ENCODE measurements at regions not wholly inside any gene's neighbourhood (a gene's known extent, or its start where the extent isn't known, plus 50 kb on each side); places are given as distances from the start of the nearest gene placed in this dataset.

DNA sequence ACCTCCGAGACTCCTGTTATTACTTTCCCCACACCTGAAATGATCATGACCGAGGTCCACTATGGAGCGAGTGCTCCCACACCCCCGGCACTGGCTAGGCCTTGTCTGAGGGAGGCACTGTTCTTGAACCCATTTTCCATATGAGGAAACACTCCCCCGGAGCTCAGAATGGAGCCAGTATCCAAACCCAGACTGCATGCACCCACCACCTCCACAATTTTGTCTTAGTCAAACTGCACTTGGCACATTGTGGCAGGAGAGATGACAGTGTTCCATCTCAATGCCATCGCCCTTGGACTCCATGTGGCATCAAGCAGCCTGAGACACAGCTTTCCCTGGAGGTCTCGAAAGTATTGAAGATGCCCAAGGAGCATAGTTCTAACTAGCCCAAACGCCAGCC is 154.1 kb downstream of the NUP210 start:
- ATAC-seq = no peak
- CTCF ChIA-PET = no interaction called here

DNA sequence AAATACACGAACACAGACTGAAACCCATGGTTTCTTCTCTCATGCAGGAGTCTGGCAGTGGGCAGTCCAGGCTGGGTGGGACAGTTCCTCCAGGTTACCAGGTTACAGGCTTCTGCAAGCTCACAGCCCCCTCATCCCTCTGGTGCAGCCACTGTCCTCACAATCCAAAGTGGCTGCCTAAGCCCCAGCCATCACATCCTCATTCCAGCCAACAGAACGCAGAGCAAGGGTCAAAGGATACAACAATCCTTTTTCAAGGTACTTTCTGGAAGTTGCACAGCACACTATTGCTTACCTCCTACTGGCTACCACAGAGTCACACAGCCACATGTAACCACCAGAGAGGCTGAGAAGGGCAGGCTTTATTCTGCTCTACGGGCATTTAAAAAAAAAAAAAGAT is 154.6 kb downstream of the NUP210 start:
- H3K27ac Mint-ChIP-seq = no peak overlapping the region
- H3K36me3 Mint-ChIP-seq = no peaks in the 10 kb centered on the region
- CTCF ChIA-PET = no interaction called here
- H3K9me3 Mint-ChIP-seq (ENCODE audit: low read depth) = no peaks in the 10 kb centered on the region
- H3K27me3 Mint-ChIP-seq = peaks cover 3% of the 10 kb centered on the region
- no peak overlapping the region for H3K4me3 Mint-ChIP-seq
- DNase-seq = no peak
- no peak for ATAC-seq
- H3K4me1 Mint-ChIP-seq = peaks cover 7% of the 10 kb centered on the region

More for the DNA sequence above, 154.1 kb downstream of the NUP210 start:
- H3K4me1 Mint-ChIP-seq = peaks cover 7% of the 10 kb centered on the region
- H3K36me3 Mint-ChIP-seq = no peaks in the 10 kb centered on the region
- no peak overlapping the region for H3K4me3 Mint-ChIP-seq
- H3K27me3 Mint-ChIP-seq = peaks cover 7% of the 10 kb centered on the region
- no peak overlapping the region for H3K27ac Mint-ChIP-seq
- no peak for DNase-seq
- H3K9me3 Mint-ChIP-seq (ENCODE audit: low read depth) = no peaks in the 10 kb centered on the region

DNA sequence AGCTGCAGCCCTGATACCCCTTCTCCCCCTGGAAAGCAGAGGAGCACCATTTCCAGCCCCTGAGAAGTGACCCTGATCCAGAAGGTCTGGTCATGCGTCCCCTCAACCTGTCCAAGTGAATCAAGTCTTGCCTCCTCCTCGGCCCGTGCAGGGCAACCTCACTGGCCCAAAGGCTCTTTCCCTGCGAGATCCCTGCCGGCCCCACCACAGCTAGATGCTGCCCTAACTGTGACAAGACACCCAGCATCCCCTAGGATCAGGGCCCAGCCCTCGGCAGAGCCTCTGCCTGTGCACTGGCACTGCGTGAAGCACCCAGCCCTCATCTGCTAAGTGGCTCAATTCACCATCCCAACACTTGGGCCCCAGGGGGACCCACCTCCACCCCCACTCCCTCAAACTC is 155.1 kb downstream of the NUP210 start:
- CTCF ChIA-PET = no interaction called here
- no peak overlapping the region for H3K27ac Mint-ChIP-seq
- H3K4me1 Mint-ChIP-seq = peaks cover 7% of the 10 kb centered on the region

DNA sequence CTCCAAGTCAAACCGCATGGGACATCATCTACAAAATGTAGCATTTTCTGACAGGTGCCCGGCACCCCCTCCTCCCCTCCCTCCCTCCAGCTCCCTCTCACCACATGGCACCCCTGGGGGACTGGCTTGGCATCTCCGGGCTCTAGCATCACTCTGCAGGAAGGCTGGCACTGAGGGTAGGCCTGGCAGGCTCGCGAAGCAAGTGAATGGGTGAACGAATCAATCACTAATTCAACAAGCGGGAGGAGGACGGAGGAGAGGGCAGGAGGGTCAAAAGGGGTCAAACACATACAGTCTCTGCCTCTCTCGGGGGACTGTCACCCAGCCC is 155.7 kb downstream of the NUP210 start:
- ATAC-seq = no peak
- CTCF ChIA-PET = no interaction called here
- peaks cover 3% of the 10 kb centered on the region for H3K27me3 Mint-ChIP-seq
- H3K4me1 Mint-ChIP-seq = peaks cover 7% of the 10 kb centered on the region
- H3K36me3 Mint-ChIP-seq = no peaks in the 10 kb centered on the region
- no peak overlapping the region for H3K27ac Mint-ChIP-seq
- H3K9me3 Mint-ChIP-seq (ENCODE audit: low read depth) = no peaks in the 10 kb centered on the region
- no peak overlapping the region for H3K4me3 Mint-ChIP-seq
- DNase-seq = no peak

More for the DNA sequence above, 155.1 kb downstream of the NUP210 start:
- Mint-ChIP-seq H3K27me3 (peaks cover 3% of the 10 kb centered on the region), H3K36me3 (no peaks in the 10 kb centered on the region), H3K4me3 (no peak overlapping the region), H3K9me3 (ENCODE audit: low read depth) (no peaks in the 10 kb centered on the region)
- DNase-seq = no peak
- no peak for ATAC-seq

DNA sequence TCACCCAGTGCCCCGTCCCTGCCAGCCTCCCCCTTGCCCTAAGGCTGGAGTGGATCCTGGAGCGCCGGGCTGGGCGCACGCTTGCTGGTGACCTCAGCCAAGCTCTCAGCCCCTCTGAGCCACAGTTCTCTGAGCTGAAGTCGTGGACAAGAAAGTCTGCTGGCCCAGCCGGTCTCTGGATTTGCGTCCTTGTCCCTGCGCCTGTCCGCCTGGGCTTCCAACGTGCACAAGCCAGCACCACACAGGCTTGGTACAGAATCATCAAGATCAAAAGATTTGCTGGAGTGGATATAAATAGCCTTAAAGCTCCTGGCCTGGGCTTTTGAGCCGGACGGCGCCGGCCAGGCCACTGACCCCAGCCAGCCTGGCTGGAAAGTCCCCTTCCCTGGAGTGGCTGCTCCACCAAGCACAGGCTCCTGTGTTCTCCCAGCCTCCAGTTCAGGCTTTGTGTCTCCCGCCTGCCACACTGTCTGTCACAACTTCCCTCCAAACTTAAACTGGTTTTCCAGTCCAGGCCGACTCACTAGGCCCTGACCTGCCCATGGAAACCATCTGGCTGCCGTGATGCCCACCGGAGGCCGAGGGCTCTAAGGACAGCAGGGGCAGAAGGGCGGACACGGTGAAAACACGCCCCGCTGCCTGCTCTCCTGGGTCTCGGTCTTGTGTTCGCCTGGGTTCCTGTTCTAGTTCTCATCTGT is 156.2 kb downstream of the NUP210 start:
- Mint-ChIP-seq H3K36me3 (no peaks in the 10 kb centered on the region), H3K27ac (no peak overlapping the region), H3K4me1 (peaks cover 7% of the 10 kb centered on the region), H3K9me3 (ENCODE audit: low read depth) (no peaks in the 10 kb centered on the region), H3K4me3 (no peak overlapping the region), H3K27me3 (peaks cover 3% of the 10 kb centered on the region)
- CTCF ChIA-PET = no interaction called here
- ATAC-seq (no peak), DNase-seq (no peak)

DNA sequence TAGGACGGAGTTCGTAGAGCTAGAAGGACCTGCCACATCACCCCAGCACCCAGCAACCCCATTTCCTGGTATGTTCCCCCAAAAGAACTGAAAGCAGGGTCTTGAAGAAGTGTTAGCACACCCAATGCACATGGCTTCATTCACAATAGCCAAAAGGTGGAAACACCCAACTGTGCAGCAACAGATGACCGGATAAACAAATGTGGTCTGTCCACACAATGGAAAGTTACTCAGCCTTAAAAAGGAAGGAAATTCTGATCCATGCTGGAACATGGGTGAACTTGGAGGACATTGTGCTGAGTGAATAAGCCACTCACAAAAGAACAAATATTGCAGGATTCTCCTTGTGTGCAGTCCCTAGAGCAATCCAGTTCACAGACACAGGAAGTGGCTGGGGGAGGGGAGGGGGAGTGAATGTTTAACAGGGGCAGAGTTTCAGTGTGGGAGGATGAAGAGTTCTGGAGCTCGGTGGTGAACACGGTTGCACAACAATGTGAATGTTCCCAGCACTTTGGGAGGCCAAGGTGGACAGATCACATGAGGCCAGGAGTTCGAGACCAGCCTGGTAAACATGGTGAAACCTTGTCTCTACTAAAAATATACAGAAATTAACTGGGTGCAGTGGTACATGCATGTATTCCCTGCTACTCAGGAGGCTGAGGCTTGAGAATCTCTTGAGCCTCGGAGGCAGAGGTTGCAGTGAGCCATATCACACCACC is 157.5 kb downstream of the NUP210 start:
- CTCF ChIA-PET = no interaction called here
- no peaks in the 10 kb centered on the region for H3K36me3 Mint-ChIP-seq
- no peak overlapping the region for H3K27ac Mint-ChIP-seq
- H3K27me3 Mint-ChIP-seq = peaks cover 7% of the 10 kb centered on the region
- ATAC-seq (peak; percentile 9), DNase-seq (no peak)
- H3K4me3 Mint-ChIP-seq = no peak overlapping the region
- H3K9me3 Mint-ChIP-seq (ENCODE audit: low read depth) = no peaks in the 10 kb centered on the region
- H3K4me1 Mint-ChIP-seq = peaks cover 7% of the 10 kb centered on the region

DNA sequence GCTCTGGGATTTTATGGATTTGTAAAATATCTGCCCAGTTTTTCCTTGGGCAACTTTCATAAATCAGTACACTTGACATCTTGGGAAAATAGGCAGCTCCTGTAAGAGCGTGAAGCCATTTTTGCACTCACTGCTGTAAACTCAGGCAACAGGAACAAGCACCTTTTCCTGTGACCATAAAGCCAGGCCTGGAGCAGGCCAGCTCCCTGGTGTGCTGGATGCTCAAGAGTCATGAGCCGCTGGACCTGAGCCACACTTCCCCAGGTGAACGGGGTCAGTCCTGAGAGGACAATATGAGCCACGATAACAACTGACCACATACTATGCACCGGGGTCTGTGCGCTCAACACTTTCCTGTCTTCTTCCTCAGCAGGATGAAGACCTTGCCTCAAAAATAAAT is 158.2 kb downstream of the NUP210 start:
- no peak for DNase-seq
- H3K27me3 Mint-ChIP-seq = peaks cover 6% of the 10 kb centered on the region
- H3K36me3 Mint-ChIP-seq = no peaks in the 10 kb centered on the region
- H3K9me3 Mint-ChIP-seq (ENCODE audit: low read depth) = no peaks in the 10 kb centered on the region
- CTCF ChIA-PET = interaction anchor here (0.9 to 2.0 kb wide), 2 partner anchors 20 to 170 kb away, joined by 3 to 7 read pairs; no protein-coding TSS in a partner anchor
- ATAC-seq = no peak
- no peak overlapping the region for H3K4me3 Mint-ChIP-seq
- H3K27ac Mint-ChIP-seq = no peak overlapping the region
- H3K4me1 Mint-ChIP-seq = peaks cover 7% of the 10 kb centered on the region

DNA sequence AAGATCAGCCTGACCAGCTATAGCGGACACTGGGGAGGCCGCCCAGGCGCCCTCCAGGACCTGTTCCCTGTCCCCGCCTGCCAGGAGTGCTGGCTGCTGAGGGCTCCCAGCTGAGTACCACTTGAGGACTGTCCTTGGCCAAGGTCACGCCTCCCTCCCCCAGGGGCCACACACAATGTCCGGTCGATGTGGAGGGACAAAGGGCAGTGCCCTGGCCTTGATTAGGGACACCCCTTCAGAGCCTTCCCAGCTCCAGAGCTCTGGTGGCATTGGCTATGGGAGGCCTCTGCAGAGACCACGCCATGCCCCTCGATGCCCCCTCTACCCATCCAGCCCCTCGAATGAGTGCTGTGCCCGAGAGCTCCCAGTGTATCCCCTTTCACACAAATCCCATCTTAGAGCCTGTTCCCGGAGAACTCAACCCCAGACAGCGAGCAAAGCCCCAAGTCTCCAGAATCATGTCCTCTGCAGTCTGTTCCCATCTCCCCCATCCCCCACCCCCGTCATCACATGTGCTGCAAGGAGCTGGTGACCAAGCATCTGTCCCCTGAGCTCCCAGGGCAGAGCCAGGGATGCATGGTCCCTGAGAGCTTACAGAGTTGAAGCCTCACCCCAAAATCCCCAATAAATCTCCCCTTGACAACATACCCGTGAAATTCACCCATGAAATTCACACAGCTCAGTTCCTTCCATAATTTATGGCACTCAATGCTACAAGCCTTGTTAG is 158.9 kb downstream of the NUP210 start:
- Mint-ChIP-seq H3K27me3 (peaks cover 6% of the 10 kb centered on the region), H3K9me3 (ENCODE audit: low read depth) (no peaks in the 10 kb centered on the region), H3K4me1 (peaks cover 7% of the 10 kb centered on the region), H3K27ac (no peak overlapping the region), H3K4me3 (no peak overlapping the region), H3K36me3 (no peaks in the 10 kb centered on the region)
- CTCF ChIA-PET = interaction anchor here (0.9 to 2.0 kb wide), 2 partner anchors 19 to 169 kb away, joined by 3 to 7 read pairs; no protein-coding TSS in a partner anchor
- DNase-seq (no peak), ATAC-seq (no peak)

DNA sequence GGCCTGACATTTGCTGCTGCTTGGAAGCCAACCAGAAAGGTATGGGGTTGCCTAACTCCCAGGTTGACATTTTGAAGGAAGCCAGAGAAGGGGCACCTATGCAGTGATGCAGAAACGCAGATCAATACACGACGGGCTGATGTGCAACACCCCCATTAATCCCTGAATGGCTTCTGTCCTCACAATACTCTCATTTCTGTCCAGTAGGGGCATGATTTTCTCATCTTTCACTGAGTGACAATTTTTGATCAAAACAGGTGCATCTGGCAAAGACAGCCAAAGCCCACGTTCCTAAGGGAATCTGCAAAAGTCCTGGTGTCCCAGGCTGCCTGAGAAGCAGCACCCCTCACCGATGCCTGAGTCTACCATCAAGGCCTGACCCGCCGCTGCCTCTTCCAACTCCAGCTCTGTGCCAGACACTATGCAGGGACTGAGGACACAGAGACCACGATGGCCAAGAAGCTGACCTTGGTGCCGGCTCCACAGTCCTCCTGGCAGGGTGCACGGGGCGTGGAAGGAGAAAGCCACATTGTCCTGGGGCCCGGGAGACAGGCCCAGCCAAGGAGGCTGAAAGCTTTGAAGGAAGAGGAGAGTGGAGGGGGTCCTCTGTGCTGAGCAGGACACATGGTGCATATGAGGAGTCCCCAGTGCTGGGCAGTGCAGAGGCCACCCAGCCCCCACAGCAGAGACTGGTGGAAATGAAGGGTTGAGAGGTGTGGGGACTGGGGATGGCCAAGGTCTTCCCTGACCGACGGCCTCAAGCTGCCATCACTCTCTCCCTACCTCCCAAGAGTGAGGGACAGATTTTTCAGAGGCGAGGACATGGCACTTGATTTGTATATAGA is 159.6 kb downstream of the NUP210 start:
- no peaks in the 10 kb centered on the region for H3K36me3 Mint-ChIP-seq
- ATAC-seq = no peak
- CTCF ChIA-PET = interaction anchor here (0.9 to 2.0 kb wide), 2 partner anchors 19 to 168 kb away, joined by 3 to 7 read pairs; no protein-coding TSS in a partner anchor

DNA sequence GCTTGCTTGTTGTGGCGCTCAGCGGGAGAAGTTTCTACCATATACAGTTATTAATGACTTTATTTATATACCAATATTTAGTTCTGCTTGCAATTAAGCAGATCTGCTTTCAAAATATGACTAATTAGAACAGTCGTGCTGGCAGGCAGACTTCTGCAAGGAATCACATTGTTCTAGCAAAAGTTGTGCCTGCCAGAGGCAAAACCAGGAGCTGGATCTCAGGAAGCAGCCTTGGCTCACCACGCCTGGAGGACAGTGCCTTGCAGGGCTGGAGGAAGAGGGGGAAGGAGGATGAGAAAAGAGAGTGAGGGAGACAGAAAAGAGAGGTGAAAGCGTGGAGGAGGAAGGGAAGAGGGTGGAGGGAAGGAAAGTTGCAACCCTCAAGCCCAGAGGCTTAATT is 160.3 kb downstream of the NUP210 start:
- DNase-seq = no peak
- peaks cover 6% of the 10 kb centered on the region for H3K27me3 Mint-ChIP-seq
- peaks cover 7% of the 10 kb centered on the region for H3K4me1 Mint-ChIP-seq
- no peak overlapping the region for H3K27ac Mint-ChIP-seq
- CTCF ChIA-PET = interaction anchor here (2.0 kb wide), 1 partner anchor 168 kb away, joined by 7 read pairs; no protein-coding TSS in a partner anchor
- H3K4me3 Mint-ChIP-seq = no peak overlapping the region
- no peaks in the 10 kb centered on the region for H3K36me3 Mint-ChIP-seq
- no peaks in the 10 kb centered on the region for H3K9me3 Mint-ChIP-seq (ENCODE audit: low read depth)
- no peak for ATAC-seq

More for the DNA sequence above, 159.6 kb downstream of the NUP210 start:
- Mint-ChIP-seq H3K4me1 (peaks cover 7% of the 10 kb centered on the region), H3K4me3 (no peak overlapping the region), H3K27ac (no peak overlapping the region), H3K27me3 (peaks cover 6% of the 10 kb centered on the region), H3K9me3 (ENCODE audit: low read depth) (no peaks in the 10 kb centered on the region)
- no peak for DNase-seq

DNA sequence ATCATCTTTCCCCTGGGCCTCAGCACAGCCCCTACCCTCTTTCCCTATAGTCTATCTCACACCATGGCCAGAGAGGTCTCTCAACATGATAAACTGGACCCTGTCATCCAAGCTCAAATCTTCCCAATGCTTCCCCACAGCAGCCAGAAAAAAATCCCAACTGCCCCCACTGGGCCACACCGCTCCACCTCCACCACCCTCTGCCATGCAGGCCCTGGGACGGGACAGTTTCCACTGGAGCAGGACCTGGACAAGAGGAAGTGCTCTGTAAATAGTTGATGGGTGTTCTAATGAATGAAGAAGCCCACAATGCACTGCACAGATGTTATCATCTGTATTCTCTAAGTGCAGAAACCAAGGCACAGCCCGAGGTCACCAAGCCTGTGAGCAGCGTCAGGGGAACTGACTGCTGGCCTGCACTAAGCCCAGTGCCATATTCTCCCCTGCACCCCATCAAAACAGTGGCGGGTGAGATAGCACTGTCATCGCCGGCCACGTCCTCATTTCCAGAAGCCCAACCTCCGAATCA is 161.1 kb downstream of the NUP210 start:
- Mint-ChIP-seq H3K36me3 (no peaks in the 10 kb centered on the region), H3K9me3 (ENCODE audit: low read depth) (no peaks in the 10 kb centered on the region), H3K27ac (no peak overlapping the region), H3K4me1 (peaks cover 7% of the 10 kb centered on the region), H3K27me3 (peaks cover 6% of the 10 kb centered on the region), H3K4me3 (no peak overlapping the region)
- DNase-seq = no peak
- ATAC-seq = no peak
- CTCF ChIA-PET = no interaction called here

DNA sequence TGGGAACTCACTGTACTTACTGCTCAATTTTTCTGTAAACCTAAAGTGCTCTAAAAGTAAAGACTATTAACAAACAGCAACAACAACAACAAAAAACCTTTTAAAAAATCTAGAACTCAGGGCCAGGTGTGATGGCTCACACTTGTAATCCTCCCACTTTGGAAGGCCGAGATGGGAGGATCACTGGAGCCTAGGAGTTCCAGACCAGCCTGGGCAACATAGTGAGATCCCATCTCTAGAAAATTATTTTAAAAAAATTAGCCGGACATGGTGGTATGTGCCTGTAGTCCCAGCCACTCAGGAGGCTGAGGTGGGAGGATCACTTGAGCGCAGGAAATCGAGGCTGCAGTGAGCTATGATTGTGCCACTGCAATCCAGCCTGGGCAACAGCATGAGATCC is 161.8 kb downstream of the NUP210 start:
- Mint-ChIP-seq H3K27ac (no peak overlapping the region), H3K36me3 (no peaks in the 10 kb centered on the region), H3K4me1 (peaks cover 7% of the 10 kb centered on the region), H3K9me3 (ENCODE audit: low read depth) (no peaks in the 10 kb centered on the region), H3K27me3 (peaks cover 6% of the 10 kb centered on the region), H3K4me3 (no peak overlapping the region)
- DNase-seq = no peak
- CTCF ChIA-PET = no interaction called here
- ATAC-seq = no peak

DNA sequence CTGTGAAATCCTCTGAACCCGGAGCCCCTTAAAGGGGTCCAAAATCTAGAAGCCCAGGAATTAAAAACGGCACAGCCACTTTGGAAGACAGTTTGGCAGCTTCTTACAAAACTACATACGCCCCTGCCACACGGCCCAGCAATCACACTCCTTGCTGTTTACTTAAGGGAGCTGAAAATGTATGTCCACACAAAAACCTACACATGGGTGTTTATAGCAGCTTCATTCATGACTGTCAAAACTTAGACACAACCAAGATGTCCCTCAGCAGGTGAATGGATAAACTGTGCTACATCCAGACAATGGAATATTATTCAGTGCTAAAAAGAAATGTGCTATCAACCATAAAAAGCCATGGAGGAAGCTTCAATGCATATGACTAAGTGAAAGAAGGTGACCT is 162.5 kb downstream of the NUP210 start:
- Mint-ChIP-seq H3K36me3 (no peaks in the 10 kb centered on the region), H3K9me3 (ENCODE audit: low read depth) (no peaks in the 10 kb centered on the region), H3K4me3 (no peak overlapping the region), H3K27me3 (peaks cover 6% of the 10 kb centered on the region), H3K27ac (no peak overlapping the region), H3K4me1 (peaks cover 5% of the 10 kb centered on the region)
- DNase-seq = no peak
- CTCF ChIA-PET = no interaction called here
- no peak for ATAC-seq

Data from activated CD8-positive, alpha-beta memory T cell treated with anti-CD3 and anti-CD28 coated beads, Interleukin-2, amount 10 ng/mL, durations not matched to agents 7 days and 5 days (primary cell).